Panc1 (cell line): ENCODE measurements at regions not wholly inside any gene's neighbourhood (a gene's known extent, or its start where the extent isn't known, plus 50 kb on each side); places are given as distances from the start of the nearest gene placed in this dataset.

ENCODE experiments used
- ATAC-seq: fragments of 200-7000 bp; cut with Tn5 transposase; 2 replicates; pipeline ENCODE4 v1.9.1; 2020; ENCODE audit warnings: mild to moderate bottlenecking, moderate library complexity
- BruUV-seq: library from RNA; stranded (reverse); fragments of 400-500 nt; replicated peaks from 2 replicates; lab custom pipeline; 2021; lab: Mats Ljungman, UMichigan
- CTCF ChIA-PET: fragments of 300-600 bp; sonication (Branson Sonifier 250); formaldehyde crosslinking; loops from one replicate; lab custom pipeline; 2022; ENCODE audit warnings: antibody characterized with exemption; lab: Charles Lee
- POLR2A ChIA-PET: fragments of 300-600 bp; sonication (Branson Sonifier 250); formaldehyde crosslinking; loops from one replicate; lab custom pipeline; 2022; ENCODE audit warnings: antibody characterized with exemption; lab: Charles Lee
- DNase-seq: peaks from one replicate; pipeline ENCODE4 v3.0.0-alpha.2; 2010; ENCODE audit warnings: low read depth, low spot score
- H3K27ac ChIP-seq: 2 replicates; pipeline ENCODE4 v1.5.1; 2011; ENCODE audit warnings: mild to moderate bottlenecking, low read length, inconsistent platforms
- H3K27me3 ChIP-seq: fragments of 200-500 bp; sonication (Bioruptor generic); 2 replicates; pipeline ENCODE4 v1.6.0; 2014; ENCODE audit warnings: low read length, inconsistent platforms; ENCODE audit not compliant: control insufficient read depth, insufficient read depth
- H3K36me3 ChIP-seq: fragments of 200-500 bp; sonication (Bioruptor generic); 2 replicates; pipeline ENCODE4 v1.5.1; 2014; ENCODE audit warnings: inconsistent platforms, mild to moderate bottlenecking, low read length, moderate library complexity; ENCODE audit not compliant: control insufficient read depth, insufficient read depth
- H3K4me1 ChIP-seq: 2 replicates; pipeline ENCODE4 v1.5.1; 2011; ENCODE audit warnings: inconsistent platforms, mild to moderate bottlenecking, low read length, moderate library complexity; ENCODE audit not compliant: control insufficient read depth, insufficient read depth
- H3K4me3 ChIP-seq, 2 experiments: 2 replicates each; pipeline ENCODE4 v1.5.1; 2011 to 2012; ENCODE audit warnings: low read depth in 2 of 2, low read length in 2 of 2, mild to moderate bottlenecking in 2 of 2, inconsistent platforms in 1 of 2, moderate library complexity in 1 of 2
- H3K9me3 ChIP-seq: fragments of 200-500 bp; sonication (Bioruptor generic); 2 replicates; pipeline ENCODE4 v1.5.1; 2014; ENCODE audit warnings: low read depth, mild to moderate bottlenecking, inconsistent platforms, low read length, moderate library complexity; ENCODE audit not compliant: control insufficient read depth, insufficient read depth
- CTCF ChIP-seq: fragments of 450-650 bp; IDR thresholded peaks from 2 replicates; pipeline ENCODE4 v1.5.1; 2017; ENCODE audit warnings: mild to moderate bottlenecking
- POLR2AphosphoS5 ChIP-seq: IDR thresholded peaks from 2 replicates; pipeline ENCODE4 v1.6.1; 2012; ENCODE audit warnings: mild to moderate bottlenecking, low read depth, low read length, moderate library complexity
- REST ChIP-seq, 2 experiments: IDR thresholded peaks; 2 replicates each; pipeline ENCODE4 v1.6.1; 2011 to 2012; ENCODE audit warnings: low read depth in 2 of 2, control low read depth in 1 of 2, low read length in 1 of 2, mild to moderate bottlenecking in 1 of 2, moderate library complexity in 1 of 2; ENCODE audit not compliant: insufficient read depth in 1 of 2
- SIN3A ChIP-seq: IDR thresholded peaks from 2 replicates; pipeline ENCODE4 v1.6.1; 2012; ENCODE audit warnings: low read depth, mild to moderate bottlenecking, low read length, moderate library complexity, borderline replicate concordance; ENCODE audit not compliant: insufficient read depth
- TCF7L2 ChIP-seq: IDR thresholded peaks from 2 replicates; pipeline ENCODE4 v1.6.1; 2011; ENCODE audit warnings: mild to moderate bottlenecking, low read depth, low read length, inconsistent platforms
- in situ Hi-C: cut with HindIII; loops from 2 replicates; pipeline ENCODE4 v1.10.0; 2016; ENCODE audit warnings: low sequenced_read_pairs, low pct_unique_long_range_greater_than_20kb
- intact Hi-C: fragments of 100-400 bp; cut with micrococcal nuclease; formaldehyde crosslinking; loops from one replicate; pipeline ENCODE4 v1.10.0; 2022; ENCODE audit not compliant: unreplicated experiment

- intact Hi-C loops: loop anchor here (10.0 kb wide), 1 partner anchor 165 kb away; no protein-coding TSS in a partner anchor
- H3K9me3 ChIP-seq: no peaks in the 10 kb centered on the region
- no peak for DNase-seq
- in situ Hi-C loops: no loop called here
- no peak overlapping the region for H3K27ac ChIP-seq
- ChIA-PET CTCF (interaction anchor here (0.7 kb wide), 1 partner anchor 193 kb away, joined by 11 read pairs; no protein-coding TSS in a partner anchor), POLR2A (no interaction called here)
- H3K27me3 ChIP-seq: no peaks in the 10 kb centered on the region
- ATAC-seq: no peak
- no TSS peak for BruUV-seq
- H3K4me1 ChIP-seq: no peaks in the 10 kb centered on the region
- H3K36me3 ChIP-seq: no peaks in the 10 kb centered on the region
- H3K4me3 ChIP-seq: no peak overlapping the region
- no peak for TF ChIP-seq TCF7L2
- no peak for TF ChIP-seq CTCF
- no peak for TF ChIP-seq REST (IDR thresholded peaks at IDR 0.05; ENCODE audit: insufficient read depth in 1 of 2, low read depth in 2 of 2, low read length in 1 of 2)
- no peak for TF ChIP-seq SIN3A
- no peak for TF ChIP-seq POLR2AphosphoS5
Measured at GRCh38 chr15:92519709-92520108, 126.0 kb downstream of the ST8SIA2 start.
